ENCODE measurements at regions not wholly inside any gene's neighbourhood (a gene's known extent, or its start where the extent isn't known, plus 50 kb on each side); places are given as distances from the start of the nearest gene placed in this dataset.

- no CpG with 5 or more reads among the region's 1 CpG for WGBS (ENCODE audit: extremely low coverage, insufficient read length, low lambda C conversion rate)
- H3K4me1 ChIP-seq (ENCODE audit: insufficient read depth, low read length), result peaks cover 3% of the 10 kb centered on the region; the same call in 1 of the 2 replicates
- no peak overlapping the region for H2BK20ac ChIP-seq (ENCODE audit: low read depth, low read length, poor library complexity, severe bottlenecking)
- H2AFZ ChIP-seq (ENCODE audit: low read length), result no peak overlapping the region
- H3K14ac ChIP-seq (ENCODE audit: insufficient read depth, low read length), result no peak overlapping the region
- Mint-ChIP-seq H3K9me3 (no peaks in the 10 kb centered on the region), H3K36me3 (ENCODE audit: insufficient read depth in 1 of 3, low read depth in 3 of 3) (no peaks in the 10 kb centered on the region), H3K27ac (no peak overlapping the region), H3K4me3 (no peak overlapping the region), H3K4me1 (peaks cover 12 to 22% of the 10 kb centered on the region in 2 experiments), H3K27me3 (ENCODE audit: low read depth) (no peaks in the 10 kb centered on the region)
- H3K56ac ChIP-seq (ENCODE audit: insufficient read length, low read depth, low read length), result no peak overlapping the region
- H3K27me3 ChIP-seq (ENCODE audit: insufficient read depth, low read length), result no peaks in the 10 kb centered on the region
- no peaks in the 10 kb centered on the region for H3K79me1 ChIP-seq (ENCODE audit: insufficient read depth, low read depth, low read length, poor library complexity, severe bottlenecking)
- no peak overlapping the region for H3K4ac ChIP-seq (ENCODE audit: low read depth, low read length)
- no peaks in the 10 kb centered on the region for H3K9me3 ChIP-seq (ENCODE audit: control insufficient read depth, low read depth, low read length)
- no peak overlapping the region for H3K18ac ChIP-seq (ENCODE audit: insufficient read length, low read depth, low read length)
- H4K5ac ChIP-seq (ENCODE audit: insufficient read length, low read depth, low read length), result no peak overlapping the region
- no peak overlapping the region for H3K4me2 ChIP-seq (ENCODE audit: insufficient read depth, insufficient read length, low read length)
- no peak overlapping the region for H3T11ph ChIP-seq (ENCODE audit: low read length)
- H2BK12ac ChIP-seq (ENCODE audit: insufficient read length, low read depth, low read length), result no peak overlapping the region
- TF ChIP-seq CTCF (conservative IDR thresholded peaks at IDR 0.05), result no peak
- no peaks in the 10 kb centered on the region for H3K79me2 ChIP-seq (ENCODE audit: insufficient read depth, low read length)
- H2BK15ac ChIP-seq (ENCODE audit: low read depth, low read length), result no peak overlapping the region
- H4K8ac ChIP-seq (replicated peaks; ENCODE audit: insufficient read length, low read depth, low read length), result no peak overlapping the region
- no peak overlapping the region for H2AK5ac ChIP-seq (ENCODE audit: insufficient read length, low read length)
- H2BK5ac ChIP-seq (ENCODE audit: insufficient read length, low read length), result no peak overlapping the region
- H3K27ac ChIP-seq (ENCODE audit: insufficient read length, low read depth, low read length), result no peak overlapping the region
- no peaks in the 10 kb centered on the region for H4K20me1 ChIP-seq (ENCODE audit: control insufficient read depth, insufficient read depth, insufficient read length)
- no peak overlapping the region for H2BK120ac ChIP-seq (ENCODE audit: low read depth, low read length, poor library complexity, severe bottlenecking)
- no peak overlapping the region for H3K23ac ChIP-seq (ENCODE audit: insufficient read length, low read depth, low read length)
- no peak overlapping the region for H4K91ac ChIP-seq (ENCODE audit: insufficient read length, low read depth, low read length)
- no peak for DNase-seq
- H3K9ac ChIP-seq (ENCODE audit: extremely low read depth, insufficient read length, low read length), result no peak overlapping the region
- H3K23me2 ChIP-seq (ENCODE audit: insufficient read length, low read depth, low read length, poor library complexity, severe bottlenecking), result no peaks in the 10 kb centered on the region
Observed at GRCh38 chr7:97270280-97270679, 152.8 kb downstream of the SDHAF3 start.
